AG09319 (cell line): ENCODE measurements at regions not wholly inside any gene's neighbourhood (a gene's known extent, or its start where the extent isn't known, plus 50 kb on each side); places are given as distances from the start of the nearest gene placed in this dataset.
A peak's percentile ranks its signal among the peaks of the same experiment; 100 is the strongest.

Experiments used
- DNase-seq: peaks from one replicate; pipeline ENCODE4 v3.0.0-alpha.2; 2010; ENCODE audit warnings: low read depth; ENCODE audit errors: extremely low read depth
- TF ChIP-seq, protein P1 (sequence below): IDR thresholded peaks from 2 replicates; pipeline ENCODE4 v1.5.1; 2011; ENCODE audit warnings: low read depth, mild to moderate bottlenecking, inconsistent platforms, low read length, moderate library complexity

DNA sequence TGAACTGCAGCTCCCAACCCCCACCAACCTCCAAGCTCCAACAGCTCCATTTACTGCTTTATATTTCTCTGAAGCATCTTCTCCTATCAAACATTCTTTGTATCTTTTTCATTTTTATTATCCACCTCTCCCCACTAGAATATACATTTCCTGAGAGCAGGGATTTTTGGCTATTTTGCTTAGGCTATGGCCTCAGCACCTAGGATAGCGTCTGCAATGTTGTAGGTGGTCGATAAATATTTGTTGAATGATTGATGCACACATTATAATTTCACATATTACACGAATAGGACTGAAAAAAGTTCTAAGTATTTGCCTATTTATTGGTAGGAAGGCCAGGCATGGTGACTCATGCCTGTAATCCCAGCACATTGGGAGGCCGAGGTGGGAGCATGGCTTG lies 658.7 kb upstream of the DIPK2B start:
- no peak for DNase-seq
- TF ChIP-seq, protein P1, sequence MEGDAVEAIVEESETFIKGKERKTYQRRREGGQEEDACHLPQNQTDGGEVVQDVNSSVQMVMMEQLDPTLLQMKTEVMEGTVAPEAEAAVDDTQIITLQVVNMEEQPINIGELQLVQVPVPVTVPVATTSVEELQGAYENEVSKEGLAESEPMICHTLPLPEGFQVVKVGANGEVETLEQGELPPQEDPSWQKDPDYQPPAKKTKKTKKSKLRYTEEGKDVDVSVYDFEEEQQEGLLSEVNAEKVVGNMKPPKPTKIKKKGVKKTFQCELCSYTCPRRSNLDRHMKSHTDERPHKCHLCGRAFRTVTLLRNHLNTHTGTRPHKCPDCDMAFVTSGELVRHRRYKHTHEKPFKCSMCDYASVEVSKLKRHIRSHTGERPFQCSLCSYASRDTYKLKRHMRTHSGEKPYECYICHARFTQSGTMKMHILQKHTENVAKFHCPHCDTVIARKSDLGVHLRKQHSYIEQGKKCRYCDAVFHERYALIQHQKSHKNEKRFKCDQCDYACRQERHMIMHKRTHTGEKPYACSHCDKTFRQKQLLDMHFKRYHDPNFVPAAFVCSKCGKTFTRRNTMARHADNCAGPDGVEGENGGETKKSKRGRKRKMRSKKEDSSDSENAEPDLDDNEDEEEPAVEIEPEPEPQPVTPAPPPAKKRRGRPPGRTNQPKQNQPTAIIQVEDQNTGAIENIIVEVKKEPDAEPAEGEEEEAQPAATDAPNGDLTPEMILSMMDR, result no peak

GRCh38 chrX:45852884-45853283 lies 652.2 kb upstream of the DIPK2B start:
- no peak for DNase-seq
- TF ChIP-seq, protein P1, result no peak

- no peak for DNase-seq
- TF ChIP-seq, protein P1, result no peak
Measured at GRCh38 chrX:45851434-45851991, 650.8 kb upstream of the DIPK2B start.

DNA sequence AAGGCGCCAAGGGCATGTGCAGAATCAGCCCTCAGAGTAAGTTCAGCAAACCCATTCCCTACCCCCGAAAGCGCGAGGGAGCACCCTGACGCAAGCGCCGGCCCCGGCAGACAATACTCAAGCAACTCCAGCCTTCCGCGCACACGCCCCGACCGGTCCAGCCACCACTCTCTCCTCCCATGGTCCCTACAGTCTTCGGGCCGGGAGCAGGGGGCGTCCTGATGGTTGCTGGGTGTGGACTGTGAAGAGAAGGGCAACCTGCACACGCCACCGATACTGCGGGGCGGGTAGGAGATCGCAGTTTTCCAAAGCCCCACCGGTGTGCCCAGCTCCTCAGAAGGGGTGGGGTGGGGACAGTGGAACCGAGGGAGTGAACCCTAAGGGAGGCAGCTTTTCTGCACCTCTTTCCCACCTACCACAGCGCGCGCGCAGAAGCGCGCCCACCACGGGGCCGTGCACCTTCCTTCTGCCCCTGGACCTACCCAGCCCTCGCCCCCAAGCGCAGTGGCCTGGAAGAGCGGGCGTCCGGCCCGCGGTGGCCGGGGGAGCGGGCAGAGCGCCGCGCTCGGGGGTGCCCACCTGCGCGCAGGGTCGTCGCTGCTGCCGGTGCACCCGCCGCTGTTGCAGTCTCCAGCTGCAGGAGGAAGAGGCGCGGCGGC lies 650.2 kb upstream of the DIPK2B start:
- TF ChIP-seq, protein P1, result no peak
- no peak for DNase-seq

DNA sequence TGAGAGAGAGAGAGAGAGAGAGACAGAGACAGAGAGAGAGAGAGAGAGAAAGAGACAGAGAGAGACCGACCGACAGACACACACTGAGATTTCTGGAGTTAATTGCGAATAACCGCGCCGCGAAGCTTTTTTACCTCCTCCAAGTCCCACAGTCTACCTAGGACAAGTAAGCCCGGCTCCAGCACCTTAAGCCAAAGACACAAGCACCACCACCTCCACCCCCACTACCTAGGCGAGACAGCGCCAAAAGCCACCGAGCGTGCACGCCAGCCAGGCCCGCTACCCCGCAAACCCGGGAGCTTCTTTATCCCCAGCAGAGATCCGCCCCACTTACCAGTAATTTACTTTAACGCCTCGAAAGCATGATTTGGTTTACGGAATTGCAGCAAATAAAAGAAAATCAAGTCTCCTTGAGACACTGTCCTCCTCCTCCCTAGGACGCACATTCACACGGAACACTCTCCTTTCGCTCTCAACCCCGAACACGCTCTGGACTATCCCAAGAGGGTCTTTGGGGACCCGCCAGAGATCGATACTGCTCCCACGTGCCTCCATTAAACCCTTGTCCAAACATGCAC lies 649.6 kb upstream of the DIPK2B start:
- TF ChIP-seq, protein P1, result no peak
- no peak for DNase-seq

- TF ChIP-seq, protein P1, result peak; percentile 55
- DNase-seq, result peak; percentile 67
Measured at GRCh38 chrX:45849261-45849862, 648.7 kb upstream of the DIPK2B start.

DNA sequence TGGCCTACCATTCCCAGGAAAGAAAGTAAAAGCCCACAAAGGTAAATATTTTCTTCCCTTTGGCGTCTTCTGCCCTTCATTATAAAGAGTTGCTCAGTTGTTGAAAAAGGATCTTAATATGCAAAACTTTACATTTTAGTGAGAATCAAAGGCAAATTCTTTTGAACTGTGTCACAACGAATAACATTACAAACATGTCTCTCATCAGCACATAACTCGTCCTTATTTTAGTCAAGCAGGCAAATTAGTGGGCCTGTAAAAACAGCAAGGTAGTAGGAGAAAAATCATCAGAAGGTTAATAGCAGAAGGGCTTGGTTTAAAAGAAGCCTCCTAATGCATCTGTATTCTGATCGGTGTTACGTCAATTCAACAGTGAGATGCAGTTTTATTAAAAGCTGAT lies 647.3 kb upstream of the DIPK2B start:
- DNase-seq, result no peak
- TF ChIP-seq, protein P1, result no peak
